ENCODE measurements at regions not wholly inside any gene's neighbourhood (a gene's known extent, or its start where the extent isn't known, plus 50 kb on each side); places are given as distances from the start of the nearest gene placed in this dataset.

- intact Hi-C loops (cut with DNase I; ENCODE audit: low total_unique reads): no loop called here
Observed at GRCh38 chr20:41998539-41999341, 380.6 kb upstream of the CHD6 start.

GRCh38 chr20:41996951-41997350 lies 378.8 kb upstream of the CHD6 start:
- no peak overlapping the region for H3K27ac ChIP-seq

More at GRCh38 chr20:41998539-41999341, 380.6 kb upstream of the CHD6 start:
- no peaks in the 10 kb centered on the region for H3K27me3 ChIP-seq
- no peaks in the 10 kb centered on the region for H3K36me3 ChIP-seq
- no peak for TF ChIP-seq CTCF (IDR thresholded peaks at IDR 0.05)
- no peaks in the 10 kb centered on the region for H3K4me1 ChIP-seq
- H3K27ac ChIP-seq: no peak overlapping the region
- peaks cover 0 to 6% (median 0%) of the 10 kb centered on the region in 3 donors for H3K9me3 ChIP-seq
- no peak for DNase-seq
- no peak overlapping the region for H3K4me3 ChIP-seq

GRCh38 chr20:41992481-41992880 lies 374.3 kb upstream of the CHD6 start:
- intact Hi-C loops (cut with DNase I; ENCODE audit: low total_unique reads): no loop called here
- no peak for TF ChIP-seq CTCF (IDR thresholded peaks at IDR 0.05)

More at GRCh38 chr20:41996951-41997350, 378.8 kb upstream of the CHD6 start:
- no peak for DNase-seq
- Histone ChIP-seq H3K27me3 (no peaks in the 10 kb centered on the region), H3K9me3 (peaks cover 0 to 6% (median 0%) of the 10 kb centered on the region in 3 donors), H3K36me3 (no peaks in the 10 kb centered on the region), H3K4me1 (no peaks in the 10 kb centered on the region), H3K4me3 (no peak overlapping the region)
- intact Hi-C loops (cut with DNase I; ENCODE audit: low total_unique reads): no loop called here
- TF ChIP-seq CTCF (IDR thresholded peaks at IDR 0.05): no peak

GRCh38 chr20:41991412-41991811 lies 373.2 kb upstream of the CHD6 start:
- intact Hi-C loops (cut with DNase I; ENCODE audit: low total_unique reads): no loop called here
- H3K36me3 ChIP-seq: no peaks in the 10 kb centered on the region
- H3K27me3 ChIP-seq: no peaks in the 10 kb centered on the region
- TF ChIP-seq CTCF (IDR thresholded peaks at IDR 0.05): no peak
- DNase-seq: no peak
- H3K4me1 ChIP-seq: no peaks in the 10 kb centered on the region
- no peak overlapping the region for H3K27ac ChIP-seq
- no peak overlapping the region for H3K4me3 ChIP-seq
- H3K9me3 ChIP-seq: no peaks in the 10 kb centered on the region

More at GRCh38 chr20:41992481-41992880, 374.3 kb upstream of the CHD6 start:
- H3K4me3 ChIP-seq: no peak overlapping the region
- H3K4me1 ChIP-seq: no peaks in the 10 kb centered on the region
- DNase-seq: no peak
- no peaks in the 10 kb centered on the region for H3K27me3 ChIP-seq
- no peak overlapping the region for H3K27ac ChIP-seq
- no peaks in the 10 kb centered on the region for H3K9me3 ChIP-seq
- no peaks in the 10 kb centered on the region for H3K36me3 ChIP-seq

- Histone ChIP-seq H3K9me3 (no peaks in the 10 kb centered on the region), H3K4me3 (no peak overlapping the region), H3K4me1 (no peaks in the 10 kb centered on the region), H3K36me3 (no peaks in the 10 kb centered on the region), H3K27ac (no peak overlapping the region), H3K27me3 (no peaks in the 10 kb centered on the region)
- no peak for TF ChIP-seq CTCF (IDR thresholded peaks at IDR 0.05)
- DNase-seq: no peak
- intact Hi-C loops (cut with DNase I; ENCODE audit: low total_unique reads): no loop called here
Observed at GRCh38 chr20:41989935-41990635, 371.9 kb upstream of the CHD6 start.

Data from tibial artery (tissue), 4 donors.